Hematopoietic multipotent progenitor cell treated with erythropoietin and hydrocortisone succinate and interleukin-3 and kit ligand, for 4 days (in vitro differentiated cells): ENCODE measurements at regions not wholly inside any gene's neighbourhood (a gene's known extent, or its start where the extent isn't known, plus 50 kb on each side); places are given as distances from the start of the nearest gene placed in this dataset.

Experiments
- DNase-seq: peaks from one replicate; pipeline ENCODE4 v3.0.0-alpha.2; 2015

GRCh38 chr4:10173754-10174749 is 57.5 kb upstream of the WDR1 start:
- peak; percentile 74 for DNase-seq

GRCh38 chr4:10173037-10173753 is 56.6 kb upstream of the WDR1 start:
- peak; percentile 92 for DNase-seq

- no peak for DNase-seq
Measured at GRCh38 chr4:10172278-10172921, 55.8 kb upstream of the WDR1 start.

GRCh38 chr4:10171055-10171454 is 54.5 kb upstream of the WDR1 start:
- DNase-seq, result peak; percentile 91

- peak; percentile 56 for DNase-seq
Measured at GRCh38 chr4:10169839-10170387, 53.3 kb upstream of the WDR1 start.

- DNase-seq, result no peak
Measured at GRCh38 chr4:10168151-10168550, 51.6 kb upstream of the WDR1 start.

GRCh38 chr4:10167201-10167600 is 50.6 kb upstream of the WDR1 start:
- no peak for DNase-seq
